ENCODE measurements at regions not wholly inside any gene's neighbourhood (a gene's known extent, or its start where the extent isn't known, plus 50 kb on each side); places are given as distances from the start of the nearest gene placed in this dataset.

- Histone ChIP-seq H3K27ac (ENCODE audit: low read depth, low read length) (no peak overlapping the region), H3K9me3 (ENCODE audit: insufficient read depth, low read depth, low read length) (peaks cover 15% of the 10 kb centered on the region), H3K4me1 (ENCODE audit: insufficient read depth, low read length) (no peaks in the 10 kb centered on the region), H3K9ac (ENCODE audit: low read length) (no peak overlapping the region), H4K20me1 (ENCODE audit: insufficient read depth, low read length) (no peaks in the 10 kb centered on the region), H3K36me3 (ENCODE audit: insufficient read depth, low read length) (no peaks in the 10 kb centered on the region), H3K79me2 (ENCODE audit: insufficient read depth, low read length) (no peaks in the 10 kb centered on the region), H2AFZ (ENCODE audit: low read depth, low read length) (no peak overlapping the region), H3K4me2 (ENCODE audit: low read length) (no peak overlapping the region), H3K27me3 (ENCODE audit: insufficient read depth, low read length) (no peaks in the 10 kb centered on the region), H3K4me3 (ENCODE audit: insufficient read depth, low read depth, low read length) (no peak overlapping the region)
- Mint-ChIP-seq H3K4me3 (ENCODE audit: unreplicated experiment) (no peak overlapping the region), H3K27me3 (ENCODE audit: low read depth, unreplicated experiment) (peaks cover 2% of the 10 kb centered on the region), H3K4me1 (ENCODE audit: low read depth, unreplicated experiment) (no peaks in the 10 kb centered on the region), H3K36me3 (ENCODE audit: low read depth, unreplicated experiment) (no peaks in the 10 kb centered on the region), H3K9me3 (ENCODE audit: unreplicated experiment) (peaks cover 9% of the 10 kb centered on the region), H3K27ac (ENCODE audit: unreplicated experiment) (no peak overlapping the region)
- TF ChIP-seq EZH2 (IDR thresholded peaks at IDR 0.05; ENCODE audit: insufficient read depth, low read length): no peak
- TF ChIP-seq CTCF (IDR thresholded peaks at IDR 0.05; ENCODE audit: insufficient read depth, low read depth, low read length): no peak
- FAIRE-seq (no peak), DNase-seq (ENCODE audit: low read depth) (no peak)
Measured at GRCh38 chr1:4089421-4090175, 189.5 kb upstream of the C1orf174 start.

GRCh38 chr1:4090556-4090955, 190.5 kb upstream of the C1orf174 start:
- no peaks in the 10 kb centered on the region for H3K4me1 Mint-ChIP-seq (ENCODE audit: low read depth, unreplicated experiment)
- H3K9me3 Mint-ChIP-seq (ENCODE audit: unreplicated experiment): peaks cover 12% of the 10 kb centered on the region
- H3K36me3 Mint-ChIP-seq (ENCODE audit: low read depth, unreplicated experiment): no peaks in the 10 kb centered on the region
- peaks cover 2% of the 10 kb centered on the region for H3K27me3 Mint-ChIP-seq (ENCODE audit: low read depth, unreplicated experiment)
- H3K4me3 ChIP-seq (ENCODE audit: insufficient read depth, low read depth, low read length): no peak overlapping the region
- H4K20me1 ChIP-seq (ENCODE audit: insufficient read depth, low read length): no peaks in the 10 kb centered on the region
- no peaks in the 10 kb centered on the region for H3K4me1 ChIP-seq (ENCODE audit: insufficient read depth, low read length)
- H3K27ac ChIP-seq (ENCODE audit: low read depth, low read length): no peak overlapping the region
- peaks cover 10% of the 10 kb centered on the region for H3K9me3 ChIP-seq (ENCODE audit: insufficient read depth, low read depth, low read length)
- H3K27me3 ChIP-seq (ENCODE audit: insufficient read depth, low read length): no peaks in the 10 kb centered on the region
- no peak overlapping the region for H3K4me2 ChIP-seq (ENCODE audit: low read length)
- no peak overlapping the region for H3K9ac ChIP-seq (ENCODE audit: low read length)
- H3K27ac Mint-ChIP-seq (ENCODE audit: unreplicated experiment): no peak overlapping the region
- FAIRE-seq (no peak), DNase-seq (ENCODE audit: low read depth) (no peak)
- TF ChIP-seq CTCF (IDR thresholded peaks at IDR 0.05; ENCODE audit: insufficient read depth, low read depth, low read length) (no peak), EZH2 (IDR thresholded peaks at IDR 0.05; ENCODE audit: insufficient read depth, low read length) (no peak)
- no peaks in the 10 kb centered on the region for H3K36me3 ChIP-seq (ENCODE audit: insufficient read depth, low read length)
- no peak overlapping the region for H2AFZ ChIP-seq (ENCODE audit: low read depth, low read length)
- H3K79me2 ChIP-seq (ENCODE audit: insufficient read depth, low read length): no peaks in the 10 kb centered on the region
- H3K4me3 Mint-ChIP-seq (ENCODE audit: unreplicated experiment): no peak overlapping the region

- DNase-seq (ENCODE audit: low read depth) (no peak), FAIRE-seq (no peak)
- no peaks in the 10 kb centered on the region for H3K36me3 ChIP-seq (ENCODE audit: insufficient read depth, low read length)
- Mint-ChIP-seq H3K27me3 (ENCODE audit: low read depth, unreplicated experiment) (peaks cover 2% of the 10 kb centered on the region), H3K36me3 (ENCODE audit: low read depth, unreplicated experiment) (no peaks in the 10 kb centered on the region), H3K9me3 (ENCODE audit: unreplicated experiment) (peaks cover 15% of the 10 kb centered on the region), H3K4me3 (ENCODE audit: unreplicated experiment) (no peak overlapping the region), H3K27ac (ENCODE audit: unreplicated experiment) (no peak overlapping the region), H3K4me1 (ENCODE audit: low read depth, unreplicated experiment) (no peaks in the 10 kb centered on the region)
- no peak overlapping the region for H3K9ac ChIP-seq (ENCODE audit: low read length)
- H3K4me2 ChIP-seq (ENCODE audit: low read length): no peak overlapping the region
- no peaks in the 10 kb centered on the region for H3K4me1 ChIP-seq (ENCODE audit: insufficient read depth, low read length)
- H3K27ac ChIP-seq (ENCODE audit: low read depth, low read length): no peak overlapping the region
- H2AFZ ChIP-seq (ENCODE audit: low read depth, low read length): no peak overlapping the region
- TF ChIP-seq EZH2 (IDR thresholded peaks at IDR 0.05; ENCODE audit: insufficient read depth, low read length) (no peak), CTCF (IDR thresholded peaks at IDR 0.05; ENCODE audit: insufficient read depth, low read depth, low read length) (no peak)
- H3K4me3 ChIP-seq (ENCODE audit: insufficient read depth, low read depth, low read length): no peak overlapping the region
- no peaks in the 10 kb centered on the region for H3K79me2 ChIP-seq (ENCODE audit: insufficient read depth, low read length)
- no peaks in the 10 kb centered on the region for H4K20me1 ChIP-seq (ENCODE audit: insufficient read depth, low read length)
- no peaks in the 10 kb centered on the region for H3K27me3 ChIP-seq (ENCODE audit: insufficient read depth, low read length)
- H3K9me3 ChIP-seq (ENCODE audit: insufficient read depth, low read depth, low read length): peaks cover 15% of the 10 kb centered on the region
Measured at GRCh38 chr1:4090976-4091660, 191.0 kb upstream of the C1orf174 start.
